Muscle of arm (tissue), 1 donor: ENCODE measurements at regions not wholly inside any gene's neighbourhood (a gene's known extent, or its start where the extent isn't known, plus 50 kb on each side); places are given as distances from the start of the nearest gene placed in this dataset.

Experiments used
- DNase-seq: peaks from one replicate; pipeline ENCODE4 v3.0.0-alpha.2; 2013

- DNase-seq = no peak
Observed at GRCh38 chr2:217691516-217691915, 311.3 kb downstream of the TNS1 start.

DNA sequence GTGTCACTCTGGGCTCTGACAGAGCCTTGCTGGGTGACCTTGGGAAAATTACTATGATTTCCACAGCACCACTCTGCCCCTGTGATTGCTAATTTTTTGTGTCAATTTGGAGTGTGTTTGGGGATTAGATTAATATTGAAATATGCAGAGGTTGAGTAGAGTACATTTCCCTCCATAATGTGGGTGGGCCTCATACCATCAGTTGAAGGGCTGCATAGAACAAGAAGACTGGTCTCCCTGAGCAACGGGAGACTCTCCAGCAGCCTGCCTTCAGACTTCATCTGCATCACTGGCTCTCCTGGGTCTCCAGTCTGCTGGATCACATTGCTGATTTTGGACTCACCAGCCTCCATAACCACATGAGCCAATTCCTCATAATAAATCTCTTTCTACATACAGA is 313.7 kb downstream of the TNS1 start:
- no peak for DNase-seq

- no peak for DNase-seq
Observed at GRCh38 chr2:217688494-217688893, 314.3 kb downstream of the TNS1 start.

GRCh38 chr2:217687771-217688170 is 315.0 kb downstream of the TNS1 start:
- no peak for DNase-seq

GRCh38 chr2:217685255-217685605 is 317.6 kb downstream of the TNS1 start:
- no peak for DNase-seq

DNA sequence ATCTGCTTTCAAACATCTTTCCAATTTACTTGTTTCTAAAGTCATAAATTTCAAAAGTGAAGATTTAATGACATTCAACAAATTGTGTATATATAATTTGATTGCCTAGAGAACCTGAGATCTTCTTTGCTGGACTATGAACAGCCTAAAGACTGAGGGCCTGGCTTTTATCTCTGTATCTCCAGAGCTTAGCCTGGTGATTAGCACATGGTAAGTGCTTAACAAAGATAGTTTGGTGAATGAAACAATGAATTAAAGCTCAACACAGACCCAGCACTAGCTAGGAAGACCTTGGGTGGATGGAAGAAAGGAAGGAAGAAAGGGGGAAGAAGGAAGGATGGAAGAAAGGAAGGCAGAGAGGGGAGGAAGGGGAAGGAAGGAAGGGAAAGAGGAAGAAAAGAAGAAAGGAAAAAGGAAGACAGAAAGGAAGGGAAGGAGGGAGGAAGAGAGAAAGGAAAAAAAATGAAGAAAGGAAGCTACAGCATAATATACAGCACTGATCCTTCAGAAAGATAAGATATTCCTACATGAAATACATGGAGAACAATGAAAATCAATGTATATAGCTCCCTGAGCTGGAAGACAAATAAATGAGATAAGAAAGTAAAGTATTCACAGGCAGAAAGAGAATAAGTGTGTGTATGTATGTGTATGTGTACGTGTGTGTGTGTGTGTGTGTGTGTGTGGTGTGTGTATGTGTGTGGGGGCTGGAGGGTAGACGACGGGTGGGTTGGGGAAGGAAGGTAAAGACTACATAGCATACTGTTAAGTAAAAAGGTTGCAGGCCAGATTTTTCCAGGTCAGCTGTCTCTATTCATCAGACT is 318.2 kb downstream of the TNS1 start:
- no peak for DNase-seq

GRCh38 chr2:217683106-217683870 is 319.5 kb downstream of the TNS1 start:
- DNase-seq = no peak

DNA sequence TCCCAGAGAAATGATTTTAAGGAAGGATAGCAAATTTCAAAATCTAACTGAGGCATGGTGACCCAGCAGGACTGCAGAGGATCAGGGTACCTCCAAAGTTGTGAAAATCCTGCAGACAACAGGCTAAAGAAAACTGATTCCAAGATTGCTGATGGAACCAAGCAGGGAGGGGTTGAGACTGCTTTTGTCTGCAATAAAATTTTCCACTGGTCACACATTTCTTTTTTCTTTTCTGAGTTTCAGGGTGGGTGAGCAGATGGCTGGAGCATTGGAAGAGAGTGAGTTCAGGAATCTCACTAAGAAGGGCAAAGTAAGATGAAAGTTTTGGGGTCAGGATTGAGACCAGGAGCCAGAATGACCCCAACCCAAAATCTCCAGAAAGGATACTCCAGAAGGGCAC is 321.0 kb downstream of the TNS1 start:
- no peak for DNase-seq

DNA sequence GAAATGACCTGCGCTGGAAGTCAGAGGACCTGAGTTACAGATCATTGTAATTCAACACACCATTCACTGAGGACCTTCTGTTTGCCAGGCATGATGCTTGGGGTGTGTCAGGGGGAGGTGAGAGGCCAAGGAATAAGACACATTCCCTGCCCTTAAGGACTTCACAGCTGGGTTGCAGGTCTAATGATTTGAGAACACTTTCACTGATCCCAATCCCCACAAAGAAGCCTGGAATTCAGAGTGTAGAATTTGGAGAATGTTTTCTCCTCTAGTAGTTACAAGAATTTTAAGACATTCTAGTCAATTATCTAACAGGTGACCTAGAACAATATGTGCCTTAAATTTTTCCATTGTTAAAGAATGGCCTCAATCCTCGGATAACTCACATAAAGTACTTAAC is 322.4 kb downstream of the TNS1 start:
- no peak for DNase-seq

GRCh38 chr2:217673627-217674026 is 329.2 kb downstream of the TNS1 start:
- DNase-seq = no peak

DNA sequence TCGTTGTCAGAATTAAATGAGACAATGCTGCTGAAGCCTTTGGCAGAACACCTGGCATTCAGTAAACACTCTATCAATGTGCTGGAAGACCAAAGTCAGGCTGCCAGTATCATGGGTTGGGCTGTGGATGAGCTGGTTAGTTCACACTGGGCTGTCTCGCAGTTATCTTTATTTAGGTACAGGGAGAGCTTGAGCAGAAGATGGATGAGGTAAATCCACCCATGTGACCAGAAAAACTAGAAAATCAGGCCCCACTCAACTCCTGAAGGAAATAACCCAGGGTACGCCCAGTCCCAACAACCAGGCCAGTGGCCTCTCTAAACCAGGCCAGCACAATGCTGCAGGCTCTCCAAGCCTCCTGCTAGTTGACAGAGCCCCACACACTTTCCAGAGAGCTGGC is 330.3 kb downstream of the TNS1 start:
- no peak for DNase-seq

DNA sequence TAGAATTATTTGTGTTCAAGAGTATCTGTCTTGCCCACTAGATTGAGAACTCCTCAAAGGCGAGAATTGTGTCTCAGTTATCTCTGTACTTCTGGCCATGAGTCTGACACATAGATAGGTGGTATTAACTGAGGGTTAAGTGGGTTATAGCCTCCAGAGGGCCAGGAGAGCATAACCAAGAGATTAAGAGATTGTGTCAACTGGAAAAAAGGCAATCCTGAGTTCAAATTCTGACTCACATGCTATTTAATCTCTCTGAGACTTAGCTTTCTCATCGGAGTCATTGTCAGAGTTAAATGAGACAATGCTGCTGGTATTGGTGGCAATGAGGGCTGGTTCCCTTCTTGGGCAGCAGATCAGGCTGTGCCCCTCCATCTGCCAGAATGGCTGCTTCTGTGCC is 330.9 kb downstream of the TNS1 start:
- DNase-seq = no peak

DNA sequence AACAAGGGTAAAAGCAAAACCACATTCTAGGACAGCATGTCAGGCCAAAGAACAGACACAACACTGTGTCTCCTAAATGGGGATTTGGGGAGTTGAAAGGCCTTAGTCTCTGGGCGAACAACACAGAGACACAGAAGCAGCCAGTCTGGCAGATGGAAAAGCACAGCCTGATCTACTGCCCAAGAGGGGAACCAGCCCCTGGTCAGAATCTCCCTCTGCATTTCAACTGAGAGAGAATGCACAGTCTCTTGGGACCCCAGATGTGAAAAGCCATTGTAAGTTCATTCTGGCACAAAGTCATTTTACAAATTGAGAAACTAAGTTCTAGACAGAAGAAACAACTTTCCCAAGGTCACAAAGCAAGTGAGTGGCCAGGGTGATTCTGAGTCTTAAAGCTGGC is 331.7 kb downstream of the TNS1 start:
- DNase-seq = no peak

GRCh38 chr2:217669831-217670230 is 333.0 kb downstream of the TNS1 start:
- no peak for DNase-seq

DNA sequence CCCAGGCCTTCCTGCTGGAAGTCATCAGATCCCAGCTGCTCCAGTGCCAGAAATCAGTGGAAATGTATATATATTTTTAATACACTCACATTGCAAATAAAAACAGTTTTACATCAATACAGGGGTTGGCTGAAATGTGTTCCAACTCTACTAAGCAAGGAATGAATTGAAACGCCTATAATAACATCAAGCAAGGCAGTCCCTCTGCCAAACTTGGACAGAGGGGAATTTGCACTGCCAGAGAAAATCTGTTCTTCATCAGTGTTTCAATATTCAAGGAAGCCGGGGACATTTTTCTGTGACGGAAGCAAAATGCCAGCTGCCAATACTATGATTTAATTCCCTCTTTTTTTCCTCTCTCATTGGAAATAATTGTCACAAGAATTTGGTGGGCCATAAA is 335.3 kb downstream of the TNS1 start:
- peak; percentile 97 for DNase-seq

GRCh38 chr2:217667035-217667434 is 335.8 kb downstream of the TNS1 start:
- no peak for DNase-seq

- DNase-seq = no peak
Observed at GRCh38 chr2:217666338-217666737, 336.5 kb downstream of the TNS1 start.

- no peak for DNase-seq
Observed at GRCh38 chr2:217664761-217665160, 338.0 kb downstream of the TNS1 start.

GRCh38 chr2:217662984-217663602 is 339.7 kb downstream of the TNS1 start:
- no peak for DNase-seq

DNA sequence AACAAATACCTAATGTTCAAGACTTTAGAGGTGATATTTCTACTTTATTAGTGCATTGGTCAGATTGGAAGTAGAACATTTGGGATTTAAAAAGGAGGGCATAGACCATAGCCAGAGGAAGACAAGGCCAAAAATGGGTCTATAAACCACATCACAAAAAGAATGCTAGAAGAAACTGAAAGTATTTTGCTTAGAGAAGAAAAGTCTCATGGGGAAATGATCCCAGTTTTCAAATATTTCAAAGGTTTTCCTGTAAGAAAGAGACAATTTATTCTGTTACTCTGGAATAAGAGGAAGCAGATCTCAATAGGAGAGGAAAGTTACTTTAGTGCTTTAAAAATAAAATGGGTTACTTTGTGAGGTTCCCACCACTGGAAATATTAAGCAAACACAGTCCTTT is 341.4 kb downstream of the TNS1 start:
- no peak for DNase-seq

DNA sequence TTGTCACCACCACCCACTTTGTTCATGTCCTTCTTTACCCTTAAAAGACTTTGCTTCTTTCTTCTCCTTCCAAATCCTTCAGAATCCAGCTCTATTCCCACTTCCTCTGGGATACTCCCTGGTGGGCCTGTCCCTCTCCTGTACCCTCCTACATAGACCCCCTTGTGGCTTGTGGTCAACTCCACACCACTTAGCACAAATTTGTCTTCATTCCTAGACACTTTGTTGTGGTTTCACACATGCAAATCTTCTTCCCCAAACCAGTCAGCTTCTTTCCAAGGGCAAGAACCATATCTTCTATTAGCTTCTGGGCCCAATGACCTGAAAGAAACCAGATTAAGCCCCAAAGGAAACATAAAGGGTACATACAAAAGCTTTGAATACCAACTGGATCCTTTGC is 342.4 kb downstream of the TNS1 start:
- no peak for DNase-seq

- DNase-seq = no peak
Observed at GRCh38 chr2:217658806-217659205, 344.0 kb downstream of the TNS1 start.

GRCh38 chr2:217657252-217657651 is 345.5 kb downstream of the TNS1 start:
- no peak for DNase-seq
